ENCODE measurements at regions not wholly inside any gene's neighbourhood (a gene's known extent, or its start where the extent isn't known, plus 50 kb on each side); places are given as distances from the start of the nearest gene placed in this dataset.

- Histone ChIP-seq H3K4me3 (no peak overlapping the region), H3K27ac (no peak overlapping the region), H3K27me3 (no peaks in the 10 kb centered on the region), H3K36me3 (no peaks in the 10 kb centered on the region), H3K9me3 (no peaks in the 10 kb centered on the region), H3K4me1 (no peaks in the 10 kb centered on the region)
- TF ChIP-seq POLR2A (IDR thresholded peaks at IDR 0.05) (no peak), CTCF (IDR thresholded peaks at IDR 0.05) (no peak)
- intact Hi-C loops (cut with DNase I), result no loop called here
- DNase-seq, result no peak
- WGBS, 2 donors, result 67 to 86% methylated on average over 3 of the region's 3 CpGs
Observed at GRCh38 chr3:83023086-83023485, 1261.6 kb upstream of the GBE1 start.

- H3K9me3 ChIP-seq, result no peaks in the 10 kb centered on the region
- 32 to 46% methylated on average over 4 of the region's 4 CpGs for WGBS, 2 donors
- H3K27me3 ChIP-seq, result no peaks in the 10 kb centered on the region
- intact Hi-C loops (cut with DNase I), result no loop called here
- no peak overlapping the region for H3K27ac ChIP-seq
- H3K36me3 ChIP-seq, result no peaks in the 10 kb centered on the region
- no peak for DNase-seq
- TF ChIP-seq POLR2A (IDR thresholded peaks at IDR 0.05) (no peak), CTCF (IDR thresholded peaks at IDR 0.05) (no peak)
- H3K4me1 ChIP-seq, result no peaks in the 10 kb centered on the region
- H3K4me3 ChIP-seq, result no peak overlapping the region
Observed at GRCh38 chr3:83011481-83011880, 1250.0 kb upstream of the GBE1 start.

- 42 to 48% methylated on average over 3 of the region's 3 CpGs for WGBS, 2 donors
- DNase-seq, result no peak
Observed at GRCh38 chr3:83003917-83004316, 1242.5 kb upstream of the GBE1 start.

GRCh38 chr3:83002869-83003445, 1241.5 kb upstream of the GBE1 start:
- Histone ChIP-seq H3K9me3 (no peaks in the 10 kb centered on the region), H3K27me3 (no peaks in the 10 kb centered on the region), H3K36me3 (no peaks in the 10 kb centered on the region), H3K27ac (no peak overlapping the region), H3K4me1 (no peaks in the 10 kb centered on the region), H3K4me3 (no peak overlapping the region)
- 34 to 36% methylated on average over 3 of the region's 3 CpGs for WGBS, 2 donors
- intact Hi-C loops (cut with DNase I), result no loop called here
- no peak for DNase-seq
- TF ChIP-seq CTCF (IDR thresholded peaks at IDR 0.05) (no peak), POLR2A (IDR thresholded peaks at IDR 0.05) (no peak)

More at GRCh38 chr3:83003917-83004316, 1242.5 kb upstream of the GBE1 start:
- TF ChIP-seq POLR2A (IDR thresholded peaks at IDR 0.05), result no peak
- TF ChIP-seq CTCF (IDR thresholded peaks at IDR 0.05), result no peak
- H3K27me3 ChIP-seq, result no peaks in the 10 kb centered on the region
- intact Hi-C loops (cut with DNase I), result no loop called here
- H3K4me1 ChIP-seq, result no peaks in the 10 kb centered on the region
- H3K36me3 ChIP-seq, result no peaks in the 10 kb centered on the region
- no peaks in the 10 kb centered on the region for H3K9me3 ChIP-seq
- H3K27ac ChIP-seq, result no peak overlapping the region
- H3K4me3 ChIP-seq, result no peak overlapping the region

GRCh38 chr3:82999777-83000176, 1238.3 kb upstream of the GBE1 start:
- H3K27me3 ChIP-seq, result no peaks in the 10 kb centered on the region
- no peak for DNase-seq
- 56 to 64% methylated on average over 1 of the region's 1 CpG for WGBS, 2 donors
- H3K4me3 ChIP-seq, result no peak overlapping the region
- TF ChIP-seq CTCF (IDR thresholded peaks at IDR 0.05), result no peak
- no peak for TF ChIP-seq POLR2A (IDR thresholded peaks at IDR 0.05)
- H3K9me3 ChIP-seq, result peaks cover 0 to 4% (median 0%) of the 10 kb centered on the region in 3 donors
- no peaks in the 10 kb centered on the region for H3K4me1 ChIP-seq
- H3K27ac ChIP-seq, result no peak overlapping the region
- intact Hi-C loops (cut with DNase I), result no loop called here
- no peaks in the 10 kb centered on the region for H3K36me3 ChIP-seq
